Ishikawa (cell line): ENCODE measurements at regions not wholly inside any gene's neighbourhood (a gene's known extent, or its start where the extent isn't known, plus 50 kb on each side); places are given as distances from the start of the nearest gene placed in this dataset.

Source experiments
- CREB1 ChIP-seq: IDR thresholded peaks from 2 replicates; pipeline ENCODE4 v1.6.1; 2012; ENCODE audit warnings: low read depth
- EP300 ChIP-seq: IDR thresholded peaks from 2 replicates; pipeline ENCODE4 v1.6.1; 2012; ENCODE audit warnings: borderline replicate concordance
- TCF12 ChIP-seq: IDR thresholded peaks from 2 replicates; pipeline ENCODE4 v1.6.1; 2012; ENCODE audit warnings: low read depth
- TEAD4 ChIP-seq: IDR thresholded peaks from 2 replicates; pipeline ENCODE4 v1.6.1; 2012
- TF ChIP-seq, protein P1 (sequence below): IDR thresholded peaks from 2 replicates; pipeline ENCODE4 v1.6.1; 2012

DNA sequence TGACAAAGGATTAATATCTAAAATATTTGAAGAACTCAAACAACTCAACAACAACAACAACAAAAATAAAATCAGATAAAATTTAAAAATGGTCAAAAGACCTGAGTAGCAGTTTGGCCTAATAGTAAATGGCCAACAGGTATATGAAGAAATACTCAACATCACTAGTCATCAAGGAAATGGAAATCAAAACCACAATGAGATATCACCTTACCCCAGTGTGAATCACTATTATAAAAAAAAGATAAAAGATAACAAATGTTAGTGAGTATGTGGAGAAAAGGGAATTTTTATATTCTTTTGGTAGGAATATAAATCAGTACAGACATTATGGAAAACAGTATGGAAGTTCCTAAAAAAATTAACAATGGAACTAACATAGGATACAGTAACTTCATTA lies 247.9 kb upstream of the TRPC7 start:
- TF ChIP-seq CREB1 (no peak), EP300 (no peak), TCF12 (no peak), TEAD4 (no peak)
- TF ChIP-seq, protein P1, sequence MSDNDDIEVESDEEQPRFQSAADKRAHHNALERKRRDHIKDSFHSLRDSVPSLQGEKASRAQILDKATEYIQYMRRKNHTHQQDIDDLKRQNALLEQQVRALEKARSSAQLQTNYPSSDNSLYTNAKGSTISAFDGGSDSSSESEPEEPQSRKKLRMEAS, result no peak
